DMS79 (cell line): ENCODE measurements at regions not wholly inside any gene's neighbourhood (a gene's known extent, or its start where the extent isn't known, plus 50 kb on each side); places are given as distances from the start of the nearest gene placed in this dataset.
"Not testable (repeated sequence)": the region's sequence is repeated elsewhere in the genome, so short reads cannot be mapped to it uniquely, and the experiment has no call there.

ENCODE experiments used
- DNase-seq: peaks from one replicate; lab custom pipeline; 2025; lab: John Stamatoyannopoulos, UW

GRCh38 chr7:91568138-91568537 lies 303.9 kb downstream of the FZD1 start:
- DNase-seq, result no peak

GRCh38 chr7:91569728-91570457 lies 305.7 kb downstream of the FZD1 start:
- peak; percentile 63 for DNase-seq

GRCh38 chr7:91570560-91570959 lies 306.3 kb downstream of the FZD1 start:
- no peak for DNase-seq

- DNase-seq, result no peak
These were observed 307.4 kb downstream of the FZD1 start for GRCh38 chr7:91571601-91572000.

GRCh38 chr7:91573405-91573804 lies 307.1 kb downstream of the MTERF1 start:
- no peak for DNase-seq

- not testable (repeated sequence) for DNase-seq
These were observed 304.0 kb downstream of the MTERF1 start for GRCh38 chr7:91576459-91576858.

- DNase-seq, result no peak
These were observed 300.7 kb downstream of the MTERF1 start for GRCh38 chr7:91579837-91580236.

- DNase-seq, result no peak
These were observed 297.6 kb downstream of the MTERF1 start for GRCh38 chr7:91582799-91583477.

- DNase-seq, result peak; percentile 43
These were observed 284.2 kb downstream of the MTERF1 start for GRCh38 chr7:91596287-91596686.

GRCh38 chr7:91598791-91599190 lies 281.7 kb downstream of the MTERF1 start:
- DNase-seq, result no peak

GRCh38 chr7:91600112-91600511 lies 280.4 kb downstream of the MTERF1 start:
- DNase-seq, result no peak

- DNase-seq, result no peak
These were observed 276.8 kb downstream of the MTERF1 start for GRCh38 chr7:91603707-91604106.

- no peak for DNase-seq
These were observed 271.9 kb downstream of the MTERF1 start for GRCh38 chr7:91608606-91609005.

- no peak for DNase-seq
These were observed 271.0 kb downstream of the MTERF1 start for GRCh38 chr7:91609525-91609924.

GRCh38 chr7:91614431-91614830 lies 266.1 kb downstream of the MTERF1 start:
- no peak for DNase-seq

GRCh38 chr7:91618776-91619765 lies 261.4 kb downstream of the MTERF1 start:
- DNase-seq, result no peak

GRCh38 chr7:91620827-91621226 lies 259.7 kb downstream of the MTERF1 start:
- DNase-seq, result no peak

GRCh38 chr7:91627324-91627723 lies 253.2 kb downstream of the MTERF1 start:
- not testable (repeated sequence) for DNase-seq

- DNase-seq, result no peak
These were observed 251.8 kb downstream of the MTERF1 start for GRCh38 chr7:91628742-91629141.

GRCh38 chr7:91630581-91631380 lies 249.7 kb downstream of the MTERF1 start:
- DNase-seq, result no peak

- DNase-seq, result no peak
These were observed 248.1 kb downstream of the MTERF1 start for GRCh38 chr7:91632234-91632940.
